K562 (cell line): ENCODE measurements at regions not wholly inside any gene's neighbourhood (a gene's known extent, or its start where the extent isn't known, plus 50 kb on each side); places are given as distances from the start of the nearest gene placed in this dataset.

ENCODE experiments used
- ATAC-seq: fragments of 200-7000 bp; cut with Tn5 transposase; 3 replicates; pipeline ENCODE4 v1.9.1; 2020; ENCODE audit warnings: moderate library complexity
- BruUV-seq: library from RNA; stranded (reverse); fragments of 400-500 nt; replicated peaks from 2 replicates; lab custom pipeline; 2021; lab: Mats Ljungman, UMichigan
- CTCF ChIA-PET: fragments of 300-600 bp; formaldehyde crosslinking; extraction: SDS; loops from one replicate; lab custom pipeline; 2021; ENCODE audit warnings: low intra/inter-chr PET ratio; lab: Yijun Ruan, JAX
- POLR2A ChIA-PET: fragments of 300-600, 350-650 bp; sonication (Branson Sonifier 250); formaldehyde crosslinking; extraction: SDS; loops from one replicate; lab custom pipeline; 2021; ENCODE audit warnings: antibody characterized with exemption, inconsistent platforms; lab: Yijun Ruan, JAX
- DNase-seq, 4 experiments: peaks; one replicate each; pipeline versions ENCODE4 v3.0.0 to v3.0.0-alpha.2; 2011 to 2018; ENCODE audit warnings: low spot score in 3 of 4, mixed read lengths in 3 of 4; ENCODE audit errors: extremely low read depth in 1 of 4
- FAIRE-seq: peaks from 2 replicates; lab custom pipeline; 2011; peaks lifted over from hg19 to GRCh38; lab: Jason Lieb, UNC
- H2AFZ ChIP-seq: 2 replicates; pipeline ENCODE4 v1.6.0; 2011; ENCODE audit warnings: low read depth, low read length, control low read depth, inconsistent platforms
- H3K27ac ChIP-seq: fragments of 200-600 bp; 3 replicates; pipeline ENCODE4 v1.8.0; 2011; ENCODE audit warnings: low read depth, mild to moderate bottlenecking, control low read depth, inconsistent platforms, low read length, moderate library complexity, mixed read lengths; ENCODE audit errors: extremely low read depth
- H3K27me3 ChIP-seq, 2 experiments: fragments of 300-600 bp in 1 of 2; 2 replicates in 1 of 2; 3 replicates in 1 of 2; pipeline versions ENCODE4 v1.6.0 to v1.8.0; 2011; ENCODE audit warnings: inconsistent platforms in 2 of 2, low read length in 2 of 2, mild to moderate bottlenecking in 1 of 2, mixed read lengths in 1 of 2, moderate library complexity in 1 of 2; ENCODE audit not compliant: control insufficient read depth in 2 of 2, insufficient read depth in 2 of 2
- H3K36me3 ChIP-seq: fragments of 300-600 bp; 3 replicates; pipeline ENCODE4 v1.8.0; 2011; ENCODE audit warnings: mild to moderate bottlenecking, low read length, inconsistent platforms; ENCODE audit not compliant: control insufficient read depth, insufficient read depth
- H3K4me1 ChIP-seq, 2 experiments: fragments of 200-600 bp in 1 of 2; replicated peaks in 1 of 2; 2 replicates in 1 of 2; 3 replicates in 1 of 2; pipeline versions ENCODE4 v1.5.1 to v1.8.0; 2011; ENCODE audit warnings: inconsistent platforms in 2 of 2, low read length in 2 of 2, mild to moderate bottlenecking in 1 of 2, mixed read lengths in 1 of 2, moderate library complexity in 1 of 2; ENCODE audit not compliant: control insufficient read depth in 2 of 2, insufficient read depth in 2 of 2
- H3K4me2 ChIP-seq: 2 replicates; pipeline ENCODE4 v1.6.1; 2011; ENCODE audit warnings: low read length, control low read depth, inconsistent platforms, mixed read lengths; ENCODE audit not compliant: insufficient read depth
- H3K4me3 ChIP-seq: fragments of 200-600 bp; sonication (generic), shearing (Covaris generic); 2 replicates; pipeline ENCODE4 v1.5.1; 2016; ENCODE audit warnings: control low read depth, inconsistent platforms
- H3K79me2 ChIP-seq: fragments of 200-600 bp; 3 replicates; pipeline ENCODE4 v1.8.0; 2011; ENCODE audit warnings: low read length, inconsistent platforms; ENCODE audit not compliant: control insufficient read depth, insufficient read depth
- H3K9ac ChIP-seq, 2 experiments: 2 replicates each; pipeline versions ENCODE4 v1.6.0 to v1.6.1; 2011; ENCODE audit warnings: low read depth in 2 of 2, low read length in 2 of 2, control low read depth in 1 of 2, inconsistent platforms in 1 of 2, mild to moderate bottlenecking in 1 of 2, mixed read lengths in 1 of 2; ENCODE audit not compliant: insufficient read depth in 1 of 2
- H3K9me1 ChIP-seq: one replicate; pipeline ENCODE4 v1.6.0; 2011; ENCODE audit warnings: inconsistent platforms, mild to moderate bottlenecking, low read length, moderate library complexity; ENCODE audit not compliant: control insufficient read depth, insufficient read depth
- H3K9me3 ChIP-seq: replicated peaks from 2 replicates; pipeline ENCODE4 v1.5.1; 2011; ENCODE audit warnings: low read depth, low read length, inconsistent platforms; ENCODE audit not compliant: control insufficient read depth, insufficient read depth
- H4K20me1 ChIP-seq: replicated peaks from 2 replicates; pipeline ENCODE4 v1.6.1; 2011; ENCODE audit warnings: low read length, inconsistent platforms, mixed read lengths; ENCODE audit not compliant: control insufficient read depth, insufficient read depth
- GABPB1 ChIP-seq: sonication (generic); formaldehyde crosslinking; IDR thresholded peaks from 2 replicates; pipeline ENCODE4 v1.8.0; 2022; ENCODE audit warnings: mild to moderate bottlenecking, missing genetic modification reagents
- POLR2B ChIP-seq: fragments of 450-650 bp; IDR thresholded peaks from 2 replicates; pipeline ENCODE4 v1.6.1; 2018; ENCODE audit warnings: low read depth; ENCODE audit not compliant: partially characterized antibody
- WGBS: fragments of 100-300 bp; shearing (Covaris generic); methylation state at CpG from one replicate; pipeline ENCODE4 v1.1.6; 2016; ENCODE audit warnings: low coverage, mixed read lengths; ENCODE audit not compliant: insufficient coverage; ENCODE audit errors: missing lambda C conversion rate; 5-methylcytosine and 5-hydroxymethylcytosine counted together
- in situ Hi-C: fragments of 300-500 bp; cut with MboI; formaldehyde crosslinking; loops from 4 replicates; pipeline ENCODE4 v1.15.0; 2018; ENCODE audit warnings: inconsistent platforms, mixed read lengths
- intact Hi-C: fragments of 100-400 bp; cut with micrococcal nuclease; formaldehyde crosslinking; loops from 2 replicates; pipeline ENCODE4 v1.14.2; 2022
- TF ChIP-seq, protein P1 (sequence below): fragments of 250-450 bp; sonication (Bioruptor Pico); IDR thresholded peaks from 2 replicates; pipeline ENCODE4 v1.5.0; 2021; ENCODE audit warnings: mild to moderate bottlenecking, borderline replicate concordance
- TF ChIP-seq, protein P2 (sequence below): IDR thresholded peaks from 2 replicates; pipeline ENCODE4 v1.6.1; 2012; ENCODE audit warnings: low read depth, low read length, improper control_type of control experiment, borderline replicate concordance

DNA sequence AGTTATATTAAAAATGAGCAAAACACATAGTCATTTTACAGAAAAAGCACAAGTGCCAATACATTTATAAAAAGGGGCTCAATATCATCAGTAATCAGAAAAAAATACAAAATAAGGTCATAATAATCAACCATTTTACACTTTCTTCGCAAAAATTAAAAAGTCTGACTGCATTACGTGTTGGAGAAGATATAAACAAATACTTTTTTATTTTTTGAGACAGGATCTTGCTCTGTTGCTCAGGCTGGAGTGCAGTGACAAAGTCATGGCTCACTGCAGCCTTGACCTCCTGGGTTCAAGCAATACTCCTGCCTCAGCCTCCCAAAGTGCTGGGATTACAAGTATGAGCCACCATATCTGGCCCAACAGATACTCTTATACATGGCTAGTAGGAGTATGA is 181.5 kb upstream of the DIO3 start:
- Histone ChIP-seq H3K9me3 (no peaks in the 10 kb centered on the region), H3K27me3 (peaks cover 0 to 2% of the 10 kb centered on the region in 2 experiments; a peak in 3 of 5 replicates), H3K4me2 (no peak overlapping the region), H3K9me1 (no peaks in the 10 kb centered on the region), H3K9ac (no peak overlapping the region), H3K4me1 (no peaks in the 10 kb centered on the region), H3K79me2 (no peaks in the 10 kb centered on the region), H3K27ac (no peak overlapping the region), H3K36me3 (no peaks in the 10 kb centered on the region), H2AFZ (no peak overlapping the region), H4K20me1 (no peaks in the 10 kb centered on the region), H3K4me3 (no peak overlapping the region)
- no peak for FAIRE-seq
- ChIA-PET POLR2A (interaction anchor here (0.6 kb wide), 1 partner anchor 544 kb away, joined by 3 read pairs; no protein-coding TSS in a partner anchor), CTCF (no interaction called here)
- TF ChIP-seq, protein P1, sequence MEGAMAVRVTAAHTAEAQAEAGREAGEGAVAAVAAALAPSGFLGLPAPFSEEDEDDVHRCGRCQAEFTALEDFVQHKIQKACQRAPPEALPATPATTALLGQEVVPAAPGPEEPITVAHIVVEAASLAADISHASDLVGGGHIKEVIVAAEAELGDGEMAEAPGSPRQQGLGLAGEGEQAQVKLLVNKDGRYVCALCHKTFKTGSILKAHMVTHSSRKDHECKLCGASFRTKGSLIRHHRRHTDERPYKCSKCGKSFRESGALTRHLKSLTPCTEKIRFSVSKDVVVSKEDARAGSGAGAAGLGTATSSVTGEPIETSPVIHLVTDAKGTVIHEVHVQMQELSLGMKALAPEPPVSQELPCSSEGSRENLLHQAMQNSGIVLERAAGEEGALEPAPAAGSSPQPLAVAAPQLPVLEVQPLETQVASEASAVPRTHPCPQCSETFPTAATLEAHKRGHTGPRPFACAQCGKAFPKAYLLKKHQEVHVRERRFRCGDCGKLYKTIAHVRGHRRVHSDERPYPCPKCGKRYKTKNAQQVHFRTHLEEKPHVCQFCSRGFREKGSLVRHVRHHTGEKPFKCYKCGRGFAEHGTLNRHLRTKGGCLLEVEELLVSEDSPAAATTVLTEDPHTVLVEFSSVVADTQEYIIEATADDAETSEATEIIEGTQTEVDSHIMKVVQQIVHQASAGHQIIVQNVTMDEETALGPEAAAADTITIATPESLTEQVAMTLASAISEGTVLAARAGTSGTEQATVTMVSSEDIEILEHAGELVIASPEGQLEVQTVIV (CRISPR knock-in tag): no peak
- TF ChIP-seq GABPB1 (CRISPR knock-in tag) (no peak), POLR2B (no peak)
- TF ChIP-seq, protein P2, sequence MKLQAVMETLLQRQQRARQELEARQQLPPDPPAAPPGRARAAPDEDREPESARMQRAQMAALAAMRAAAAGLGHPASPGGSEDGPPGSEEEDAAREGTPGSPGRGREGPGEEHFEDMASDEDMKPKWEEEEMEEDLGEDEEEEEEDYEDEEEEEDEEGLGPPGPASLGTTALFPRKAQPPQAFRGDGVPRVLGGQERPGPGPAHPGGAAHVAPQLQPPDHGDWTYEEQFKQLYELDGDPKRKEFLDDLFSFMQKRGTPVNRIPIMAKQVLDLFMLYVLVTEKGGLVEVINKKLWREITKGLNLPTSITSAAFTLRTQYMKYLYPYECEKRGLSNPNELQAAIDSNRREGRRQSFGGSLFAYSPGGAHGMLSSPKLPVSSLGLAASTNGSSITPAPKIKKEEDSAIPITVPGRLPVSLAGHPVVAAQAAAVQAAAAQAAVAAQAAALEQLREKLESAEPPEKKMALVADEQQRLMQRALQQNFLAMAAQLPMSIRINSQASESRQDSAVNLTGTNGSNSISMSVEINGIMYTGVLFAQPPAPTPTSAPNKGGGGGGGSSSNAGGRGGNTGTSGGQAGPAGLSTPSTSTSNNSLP: no peak
- in situ Hi-C loops: no loop called here
- no peak for ATAC-seq
- no TSS peak for BruUV-seq
- intact Hi-C loops: no loop called here
- 0% methylated on average over 2 of the region's 2 CpGs for WGBS
- DNase-seq: no peak
